Fibroblast of lung (primary cell): ENCODE measurements at regions not wholly inside any gene's neighbourhood (a gene's known extent, or its start where the extent isn't known, plus 50 kb on each side); places are given as distances from the start of the nearest gene placed in this dataset.

Experiments
- DNase-seq, 2 donors: peaks; one replicate each; pipeline versions ENCODE4 v3.0.0 to v3.0.0-alpha.2; 2010; ENCODE audit warnings: low read depth in 2 of 2
- H2AFZ ChIP-seq: 2 replicates; pipeline ENCODE4 v1.5.1; 2012; ENCODE audit warnings: low read length, control low read depth, inconsistent platforms
- H3K27ac ChIP-seq: 2 replicates; pipeline ENCODE4 v1.5.1; 2011; ENCODE audit warnings: low read length, control low read depth; ENCODE audit not compliant: insufficient read depth
- H3K27me3 ChIP-seq: 2 replicates; pipeline ENCODE4 v1.5.1; 2011; ENCODE audit warnings: mild to moderate bottlenecking, low read length; ENCODE audit not compliant: control insufficient read depth, insufficient read depth
- H3K36me3 ChIP-seq: 2 replicates; pipeline ENCODE4 v1.5.1; 2011; ENCODE audit warnings: low read length; ENCODE audit not compliant: control insufficient read depth, insufficient read depth
- H3K4me1 ChIP-seq: 2 replicates; pipeline ENCODE4 v1.5.1; 2011; ENCODE audit warnings: low read length; ENCODE audit not compliant: control insufficient read depth, insufficient read depth; ENCODE audit errors: extremely low read depth
- H3K4me2 ChIP-seq: 2 replicates; pipeline ENCODE4 v1.5.1; 2011; ENCODE audit warnings: low read length, control low read depth; ENCODE audit not compliant: insufficient read depth; ENCODE audit errors: extremely low read depth
- H3K4me3 ChIP-seq, 4 experiments: fragments of 200-600 bp in 1 of 4; sonication (generic) in 1 of 4; replicated peaks in 1 of 4; 2 replicates each; pipeline ENCODE4 v1.5.1; 2011 to 2016; ENCODE audit warnings: low read length in 4 of 4, low read depth in 3 of 4, mild to moderate bottlenecking in 3 of 4, control low read depth in 2 of 4, inconsistent platforms in 1 of 4, mixed read lengths in 1 of 4; ENCODE audit not compliant: insufficient read depth in 1 of 4; ENCODE audit errors: control extremely low read depth in 1 of 4
- H3K79me2 ChIP-seq: 2 replicates; pipeline ENCODE4 v1.5.1; 2012; ENCODE audit warnings: mild to moderate bottlenecking, low read length, inconsistent platforms; ENCODE audit not compliant: control insufficient read depth, insufficient read depth
- H3K9ac ChIP-seq: 2 replicates; pipeline ENCODE4 v1.5.1; 2011; ENCODE audit warnings: mild to moderate bottlenecking, low read length, control low read depth; ENCODE audit not compliant: insufficient read depth
- H3K9me3 ChIP-seq: 2 replicates; pipeline ENCODE4 v1.5.1; 2012; ENCODE audit warnings: low read depth, low read length; ENCODE audit not compliant: control insufficient read depth, insufficient read depth
- H4K20me1 ChIP-seq: 2 replicates; pipeline ENCODE4 v1.5.1; 2011; ENCODE audit warnings: low read length; ENCODE audit not compliant: control insufficient read depth, insufficient read depth; ENCODE audit errors: extremely low read depth
- EZH2 ChIP-seq: IDR thresholded peaks from 2 replicates; pipeline ENCODE4 v1.5.1; 2012; ENCODE audit warnings: low read length, control low read depth, mild to moderate bottlenecking; ENCODE audit errors: missing control alignments
- TF ChIP-seq, protein P1 (sequence below), 2 donors: IDR thresholded peaks in 1 of 2; conservative IDR thresholded peaks in 1 of 2; 1 replicate in 1 of 2; 2 replicates in 1 of 2; pipeline ENCODE4 v1.5.1; 2011 to 2012; ENCODE audit warnings: low read length in 2 of 2, control low read depth in 1 of 2, inconsistent platforms in 1 of 2, low read depth in 1 of 2, mild to moderate bottlenecking in 1 of 2

DNA sequence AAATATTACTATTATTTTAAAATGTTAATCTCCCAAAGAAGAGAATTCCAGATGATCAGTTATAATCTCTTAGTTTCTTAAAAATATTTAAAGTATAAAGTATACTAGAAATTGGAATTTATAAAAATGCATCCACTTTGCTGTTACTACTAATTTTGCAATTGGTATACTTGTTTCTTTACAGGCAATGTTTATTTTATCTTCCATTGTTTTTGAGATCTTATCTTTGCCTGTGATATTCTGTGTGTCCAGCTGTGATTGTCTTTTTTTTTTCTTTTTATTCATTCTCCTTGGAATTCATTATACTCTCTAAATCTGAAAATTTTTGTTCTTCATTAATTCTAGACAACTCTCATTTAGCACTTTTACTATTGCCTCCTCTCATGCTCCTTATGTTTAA is 652.6 kb downstream of the TNS3 start:
- no peak for TF ChIP-seq EZH2
- TF ChIP-seq, protein P1, sequence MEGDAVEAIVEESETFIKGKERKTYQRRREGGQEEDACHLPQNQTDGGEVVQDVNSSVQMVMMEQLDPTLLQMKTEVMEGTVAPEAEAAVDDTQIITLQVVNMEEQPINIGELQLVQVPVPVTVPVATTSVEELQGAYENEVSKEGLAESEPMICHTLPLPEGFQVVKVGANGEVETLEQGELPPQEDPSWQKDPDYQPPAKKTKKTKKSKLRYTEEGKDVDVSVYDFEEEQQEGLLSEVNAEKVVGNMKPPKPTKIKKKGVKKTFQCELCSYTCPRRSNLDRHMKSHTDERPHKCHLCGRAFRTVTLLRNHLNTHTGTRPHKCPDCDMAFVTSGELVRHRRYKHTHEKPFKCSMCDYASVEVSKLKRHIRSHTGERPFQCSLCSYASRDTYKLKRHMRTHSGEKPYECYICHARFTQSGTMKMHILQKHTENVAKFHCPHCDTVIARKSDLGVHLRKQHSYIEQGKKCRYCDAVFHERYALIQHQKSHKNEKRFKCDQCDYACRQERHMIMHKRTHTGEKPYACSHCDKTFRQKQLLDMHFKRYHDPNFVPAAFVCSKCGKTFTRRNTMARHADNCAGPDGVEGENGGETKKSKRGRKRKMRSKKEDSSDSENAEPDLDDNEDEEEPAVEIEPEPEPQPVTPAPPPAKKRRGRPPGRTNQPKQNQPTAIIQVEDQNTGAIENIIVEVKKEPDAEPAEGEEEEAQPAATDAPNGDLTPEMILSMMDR (conservative IDR thresholded peaks at IDR 0.05 in 1 of 2, IDR thresholded peaks at IDR 0.05 in 1 of 2; ENCODE audit: low read depth in 1 of 2, low read length in 2 of 2), result no peak
- Histone ChIP-seq H3K9ac (no peak overlapping the region), H3K27me3 (no peaks in the 10 kb centered on the region), H4K20me1 (no peaks in the 10 kb centered on the region), H3K27ac (no peak overlapping the region), H2AFZ (no peak overlapping the region), H3K4me3 (no peak overlapping the region), H3K9me3 (no peaks in the 10 kb centered on the region), H3K36me3 (no peaks in the 10 kb centered on the region), H3K4me2 (no peak overlapping the region), H3K4me1 (peaks cover 10% of the 10 kb centered on the region), H3K79me2 (no peaks in the 10 kb centered on the region)
- no peak for DNase-seq

DNA sequence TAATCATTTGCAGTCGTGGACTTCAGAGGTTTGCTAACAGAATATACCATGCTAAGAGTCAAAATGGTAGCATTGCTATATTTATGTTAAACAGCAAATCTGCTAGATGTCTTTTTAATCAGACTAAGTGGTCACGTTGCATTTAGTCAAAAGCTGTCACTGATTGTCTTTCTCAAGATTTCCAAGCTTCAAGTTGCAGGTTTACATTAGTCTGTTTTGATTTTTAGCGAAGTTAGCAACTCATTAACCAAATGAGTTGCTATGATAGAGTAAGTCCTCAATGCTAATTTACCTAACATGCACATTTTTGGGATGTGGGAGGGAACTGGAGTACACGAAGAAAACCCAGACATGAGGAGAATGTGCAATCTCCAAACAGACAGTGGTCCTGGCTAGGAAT is 653.2 kb downstream of the TNS3 start:
- H4K20me1 ChIP-seq, result no peaks in the 10 kb centered on the region
- no peaks in the 10 kb centered on the region for H3K9me3 ChIP-seq
- H3K27me3 ChIP-seq, result no peaks in the 10 kb centered on the region
- no peak overlapping the region for H3K9ac ChIP-seq
- H3K4me2 ChIP-seq, result no peak overlapping the region
- H3K4me1 ChIP-seq, result peaks cover 8% of the 10 kb centered on the region
- no peak overlapping the region for H2AFZ ChIP-seq
- TF ChIP-seq, protein P1 (conservative IDR thresholded peaks at IDR 0.05 in 1 of 2, IDR thresholded peaks at IDR 0.05 in 1 of 2; ENCODE audit: low read depth in 1 of 2, low read length in 2 of 2), result no peak
- TF ChIP-seq EZH2, result no peak
- no peak overlapping the region for H3K27ac ChIP-seq
- H3K36me3 ChIP-seq, result no peaks in the 10 kb centered on the region
- H3K79me2 ChIP-seq, result no peaks in the 10 kb centered on the region
- H3K4me3 ChIP-seq, result no peak overlapping the region
- DNase-seq, result no peak

DNA sequence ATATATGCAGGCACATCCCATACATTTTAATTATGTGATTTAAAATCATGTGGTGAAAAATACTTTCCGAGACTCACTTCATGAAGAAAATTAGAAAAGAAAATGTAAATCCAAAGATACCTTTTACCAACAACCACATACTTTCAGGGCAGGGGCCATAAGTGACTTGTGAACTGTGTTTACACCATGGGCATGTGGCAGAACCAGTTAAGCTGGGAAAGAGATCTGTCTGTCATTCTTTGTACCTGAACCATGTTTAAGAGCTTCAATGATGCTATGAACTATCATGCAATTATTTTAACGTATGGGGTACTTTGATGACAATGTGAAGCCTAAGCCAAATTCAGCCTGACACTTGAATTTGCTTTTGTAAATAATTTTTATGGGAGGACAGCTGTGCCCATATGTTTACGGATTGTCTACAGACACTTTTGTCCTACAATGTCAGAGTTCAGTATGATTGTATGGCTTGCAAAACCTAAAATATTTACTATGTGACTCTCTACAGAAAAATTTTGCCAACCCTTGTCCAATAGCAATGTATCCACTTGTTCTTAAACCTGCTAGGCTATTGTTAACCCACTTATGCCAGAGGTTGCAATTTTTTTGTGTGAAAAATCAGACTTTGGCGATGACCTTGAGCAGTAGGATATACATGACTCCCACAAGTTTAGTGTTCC is 654.6 kb downstream of the TNS3 start:
- Histone ChIP-seq H3K4me1 (peaks cover 3% of the 10 kb centered on the region), H2AFZ (no peak overlapping the region), H3K9me3 (no peaks in the 10 kb centered on the region), H3K27ac (no peak overlapping the region), H3K27me3 (no peaks in the 10 kb centered on the region), H3K79me2 (no peaks in the 10 kb centered on the region), H3K4me2 (no peak overlapping the region), H3K4me3 (no peak overlapping the region), H3K36me3 (no peaks in the 10 kb centered on the region), H4K20me1 (no peaks in the 10 kb centered on the region), H3K9ac (no peak overlapping the region)
- DNase-seq, result no peak
- TF ChIP-seq, protein P1 (conservative IDR thresholded peaks at IDR 0.05 in 1 of 2, IDR thresholded peaks at IDR 0.05 in 1 of 2; ENCODE audit: low read depth in 1 of 2, low read length in 2 of 2), result no peak
- TF ChIP-seq EZH2, result no peak
